Nephron progenitor cell (in vitro differentiated cells): ENCODE measurements at regions not wholly inside any gene's neighbourhood (a gene's known extent, or its start where the extent isn't known, plus 50 kb on each side); places are given as distances from the start of the nearest gene placed in this dataset.

Experiments used
- DNase-seq: peaks from one replicate; pipeline ENCODE4 v3.0.0; 2021
- H3K27ac Mint-ChIP-seq: 2 replicates; pipeline ENCODE4 v1.8.0; 2021; ENCODE audit warnings: mild to moderate bottlenecking, moderate library complexity, mixed read lengths
- H3K27me3 Mint-ChIP-seq: 2 replicates; pipeline ENCODE4 v1.8.0; 2021; ENCODE audit warnings: mild to moderate bottlenecking, low read depth, mixed read lengths; ENCODE audit not compliant: poor library complexity
- H3K36me3 Mint-ChIP-seq: 2 replicates; pipeline ENCODE4 v1.8.0; 2021; ENCODE audit warnings: low read depth, mixed read lengths
- H3K4me1 Mint-ChIP-seq: 2 replicates; pipeline ENCODE4 v1.8.0; 2021; ENCODE audit warnings: mixed read lengths
- H3K4me3 Mint-ChIP-seq: 2 replicates; pipeline ENCODE4 v1.8.0; 2021; ENCODE audit warnings: mild to moderate bottlenecking, moderate library complexity, mixed read lengths
- H3K9me3 Mint-ChIP-seq: 2 replicates; pipeline ENCODE4 v1.8.0; 2021; ENCODE audit warnings: mild to moderate bottlenecking, moderate library complexity, mixed read lengths
- TF ChIP-seq, protein P1 (sequence below): fragments of 200-600 bp; sonication (generic); IDR thresholded peaks from 2 replicates; pipeline ENCODE4 v1.5.0; 2021; ENCODE audit warnings: antibody characterized with exemption

DNA sequence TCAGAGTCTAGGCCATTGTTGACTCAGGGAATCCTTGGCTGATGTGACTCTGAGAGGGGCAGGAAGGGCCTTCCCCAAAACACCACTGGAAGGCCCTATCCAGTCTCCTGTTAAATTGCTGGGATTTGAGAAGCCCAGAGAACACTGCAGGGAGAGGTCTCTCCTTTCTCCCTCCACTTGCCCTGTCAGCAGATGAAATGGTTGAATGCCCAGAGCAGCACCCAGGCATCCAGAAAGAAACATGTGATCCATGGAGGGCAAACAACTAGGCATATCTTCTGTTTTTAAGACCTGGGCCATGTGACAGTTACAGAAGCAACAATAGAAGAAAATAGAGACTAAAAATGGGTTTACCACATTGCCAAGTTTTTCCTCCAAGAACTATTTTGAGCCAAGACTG lies 291.1 kb downstream of the QDPR start:
- H3K4me3 Mint-ChIP-seq: no peak overlapping the region
- peaks cover 4% of the 10 kb centered on the region for H3K27me3 Mint-ChIP-seq
- peaks cover 9% of the 10 kb centered on the region for H3K9me3 Mint-ChIP-seq
- H3K36me3 Mint-ChIP-seq: peaks cover 5% of the 10 kb centered on the region
- DNase-seq: no peak
- TF ChIP-seq, protein P1, sequence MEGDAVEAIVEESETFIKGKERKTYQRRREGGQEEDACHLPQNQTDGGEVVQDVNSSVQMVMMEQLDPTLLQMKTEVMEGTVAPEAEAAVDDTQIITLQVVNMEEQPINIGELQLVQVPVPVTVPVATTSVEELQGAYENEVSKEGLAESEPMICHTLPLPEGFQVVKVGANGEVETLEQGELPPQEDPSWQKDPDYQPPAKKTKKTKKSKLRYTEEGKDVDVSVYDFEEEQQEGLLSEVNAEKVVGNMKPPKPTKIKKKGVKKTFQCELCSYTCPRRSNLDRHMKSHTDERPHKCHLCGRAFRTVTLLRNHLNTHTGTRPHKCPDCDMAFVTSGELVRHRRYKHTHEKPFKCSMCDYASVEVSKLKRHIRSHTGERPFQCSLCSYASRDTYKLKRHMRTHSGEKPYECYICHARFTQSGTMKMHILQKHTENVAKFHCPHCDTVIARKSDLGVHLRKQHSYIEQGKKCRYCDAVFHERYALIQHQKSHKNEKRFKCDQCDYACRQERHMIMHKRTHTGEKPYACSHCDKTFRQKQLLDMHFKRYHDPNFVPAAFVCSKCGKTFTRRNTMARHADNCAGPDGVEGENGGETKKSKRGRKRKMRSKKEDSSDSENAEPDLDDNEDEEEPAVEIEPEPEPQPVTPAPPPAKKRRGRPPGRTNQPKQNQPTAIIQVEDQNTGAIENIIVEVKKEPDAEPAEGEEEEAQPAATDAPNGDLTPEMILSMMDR: no peak
- peaks cover 17% of the 10 kb centered on the region for H3K4me1 Mint-ChIP-seq
- peak overlapping the region; percentile 29 for H3K27ac Mint-ChIP-seq

DNA sequence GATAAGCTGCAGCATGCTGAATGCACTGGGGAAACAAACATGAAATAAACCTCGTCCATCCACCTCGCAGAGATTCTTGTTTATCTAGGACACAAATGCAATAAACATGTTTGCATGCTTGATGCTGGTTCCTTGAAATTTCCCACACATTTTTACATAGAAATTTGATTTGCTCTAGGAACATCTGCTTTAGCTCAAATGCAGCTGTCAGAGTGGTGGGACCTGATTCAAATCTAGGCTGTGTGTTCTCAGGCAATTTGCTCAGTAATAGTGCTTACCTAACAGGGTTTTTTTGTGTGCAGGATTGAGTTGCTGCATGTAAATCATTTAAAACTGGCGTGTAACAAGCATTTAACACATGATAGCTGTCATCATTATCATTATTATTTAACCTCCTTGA lies 293.1 kb downstream of the QDPR start:
- peaks cover 26% of the 10 kb centered on the region for H3K9me3 Mint-ChIP-seq
- H3K27ac Mint-ChIP-seq: no peak overlapping the region
- peaks cover 13% of the 10 kb centered on the region for H3K36me3 Mint-ChIP-seq
- H3K4me1 Mint-ChIP-seq: peaks cover 17% of the 10 kb centered on the region
- no peak for DNase-seq
- peaks cover 6% of the 10 kb centered on the region for H3K27me3 Mint-ChIP-seq
- TF ChIP-seq, protein P1: no peak
- H3K4me3 Mint-ChIP-seq: no peak overlapping the region

DNA sequence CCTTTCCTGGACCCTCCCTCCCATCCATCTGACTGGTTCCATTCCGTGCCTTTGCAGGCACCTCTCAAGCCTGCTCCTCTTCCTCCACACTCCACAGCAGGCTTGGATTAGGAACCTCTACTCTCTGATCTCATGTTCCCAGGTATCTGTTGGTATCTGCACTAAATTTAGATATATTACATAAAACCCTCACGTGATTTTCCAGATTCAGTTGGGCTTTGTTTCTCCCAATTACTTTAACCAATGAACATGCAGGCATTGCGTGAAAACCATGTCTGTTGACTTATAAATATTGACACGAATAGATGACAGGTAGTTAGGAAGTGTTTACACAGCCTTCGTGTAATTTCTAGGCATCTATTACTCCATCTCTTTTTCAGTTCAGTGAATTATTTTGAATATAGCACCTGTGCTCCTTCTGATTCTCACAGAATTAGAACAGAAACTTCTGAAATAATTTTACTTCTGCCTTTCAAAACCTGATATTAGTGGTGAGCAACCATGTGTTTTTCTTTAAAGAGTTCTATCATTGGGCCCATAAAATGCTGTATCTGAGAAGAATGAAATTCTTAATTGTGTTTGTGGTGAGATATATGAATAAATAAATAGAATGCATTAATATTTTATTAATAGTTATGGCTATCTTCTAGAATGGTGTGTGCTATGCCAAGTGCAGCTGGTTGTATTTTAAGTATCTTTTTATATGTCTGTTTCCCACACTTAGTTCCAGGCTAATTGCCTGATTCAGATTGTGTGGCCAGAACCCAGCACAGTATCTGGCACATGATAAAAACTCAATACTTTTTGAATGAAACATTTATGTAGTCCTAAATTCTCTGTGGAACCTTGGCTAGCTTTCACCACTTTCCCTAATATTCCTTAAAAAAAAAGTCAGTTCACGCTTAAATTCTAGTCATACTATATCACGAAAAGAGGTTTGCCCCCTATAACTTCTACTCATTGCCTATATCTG lies 304.8 kb downstream of the QDPR start:
- Mint-ChIP-seq H3K9me3 (peaks cover 15% of the 10 kb centered on the region), H3K4me3 (no peak overlapping the region), H3K36me3 (no peaks in the 10 kb centered on the region), H3K27me3 (no peaks in the 10 kb centered on the region), H3K27ac (no peak overlapping the region), H3K4me1 (no peaks in the 10 kb centered on the region)
- TF ChIP-seq, protein P1: no peak
- no peak for DNase-seq

DNA sequence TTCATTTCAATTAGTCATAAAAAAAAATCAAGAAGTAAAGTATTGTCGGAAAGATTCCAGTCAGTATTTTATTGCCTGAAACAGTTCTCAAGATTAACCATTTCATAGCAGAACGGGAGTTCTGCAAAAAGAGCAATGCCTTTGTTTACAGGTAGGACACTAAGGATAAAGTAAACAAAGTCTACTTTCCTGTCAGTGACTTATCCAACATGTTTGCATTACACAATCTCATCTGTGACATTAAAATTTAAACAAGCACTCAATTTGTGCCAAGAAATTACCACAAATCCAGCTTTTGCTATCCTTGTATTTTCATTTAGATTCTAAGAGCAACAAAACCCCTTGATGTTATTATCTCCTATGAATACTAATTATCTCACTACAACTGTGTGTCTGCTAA lies 306.5 kb upstream of the LDB2 start:
- Mint-ChIP-seq H3K27me3 (no peaks in the 10 kb centered on the region), H3K4me3 (no peak overlapping the region), H3K36me3 (no peaks in the 10 kb centered on the region), H3K27ac (peak overlapping the region; percentile 1), H3K9me3 (peaks cover 24% of the 10 kb centered on the region), H3K4me1 (no peaks in the 10 kb centered on the region)
- TF ChIP-seq, protein P1: no peak
- no peak for DNase-seq

DNA sequence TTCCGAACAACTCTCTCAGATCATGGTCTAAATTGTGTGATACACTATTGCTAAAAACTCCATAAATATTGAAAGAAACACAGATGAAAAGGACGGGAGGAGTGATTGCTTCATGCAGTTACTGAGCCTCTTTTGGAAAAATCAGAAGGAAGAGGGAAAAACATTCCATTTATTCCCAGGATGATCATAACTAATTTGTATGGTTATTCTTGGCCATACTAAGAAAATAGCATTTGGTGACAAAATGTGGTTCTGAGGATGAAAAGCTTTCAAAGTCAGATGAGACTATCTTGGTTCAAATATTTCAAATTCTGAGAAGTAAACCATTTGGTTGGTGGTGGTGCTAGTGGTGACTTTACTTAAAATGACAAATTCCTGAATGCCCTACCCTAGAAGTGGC lies 305.4 kb upstream of the LDB2 start:
- Mint-ChIP-seq H3K4me3 (no peak overlapping the region), H3K4me1 (no peaks in the 10 kb centered on the region), H3K27me3 (no peaks in the 10 kb centered on the region), H3K36me3 (no peaks in the 10 kb centered on the region), H3K9me3 (peaks cover 35% of the 10 kb centered on the region), H3K27ac (no peak overlapping the region)
- DNase-seq: no peak
- TF ChIP-seq, protein P1: no peak

DNA sequence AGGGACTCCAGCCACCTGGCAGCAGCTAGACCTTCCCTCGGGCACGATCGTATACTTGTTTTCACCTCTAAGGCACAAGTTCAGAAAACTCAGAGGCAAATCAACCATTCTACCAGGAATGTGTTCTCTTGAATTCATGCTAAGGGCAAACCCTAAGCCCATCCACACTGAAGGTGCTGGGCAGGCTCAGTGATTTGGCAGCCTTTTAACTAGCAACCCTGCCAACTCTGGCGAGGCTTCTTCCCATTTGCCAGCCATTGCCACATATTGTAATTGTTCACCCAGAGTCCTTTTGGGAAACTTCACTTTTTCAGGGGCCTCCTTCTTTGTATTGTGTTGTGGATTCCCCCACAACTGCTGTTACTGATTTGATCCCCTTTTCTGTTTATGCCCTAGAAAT lies 298.6 kb upstream of the LDB2 start:
- Mint-ChIP-seq H3K4me3 (no peak overlapping the region), H3K27ac (no peak overlapping the region), H3K9me3 (peaks cover 44% of the 10 kb centered on the region), H3K4me1 (no peaks in the 10 kb centered on the region), H3K27me3 (no peaks in the 10 kb centered on the region), H3K36me3 (no peaks in the 10 kb centered on the region)
- TF ChIP-seq, protein P1: no peak
- DNase-seq: no peak
